OCI-LY1 (cell line): ENCODE measurements at regions not wholly inside any gene's neighbourhood (a gene's known extent, or its start where the extent isn't known, plus 50 kb on each side); places are given as distances from the start of the nearest gene placed in this dataset.

Experiments
- H2AFZ ChIP-seq: fragments of 200-600 bp; sonication (generic), shearing (Covaris generic); 2 replicates; pipeline ENCODE4 v1.6.0; 2014; ENCODE audit warnings: antibody characterized with exemption, mild to moderate bottlenecking, low read length
- H3F3A ChIP-seq: fragments of 200-600 bp; sonication (generic), shearing (Covaris generic); 2 replicates; pipeline ENCODE4 v1.6.0; 2014; ENCODE audit warnings: mild to moderate bottlenecking, antibody characterized with exemption, low read length, moderate library complexity; ENCODE audit not compliant: insufficient read depth
- H3K27ac ChIP-seq: fragments of 200-600 bp; sonication (generic); 2 replicates; pipeline ENCODE4 v1.5.1; 2014; ENCODE audit warnings: low read length, mixed run types, mild to moderate bottlenecking, low read depth; ENCODE audit not compliant: poor library complexity, severe bottlenecking
- H3K27me3 ChIP-seq: fragments of 200-600 bp; sonication (generic); 2 replicates; pipeline ENCODE4 v1.6.0; 2014; ENCODE audit warnings: antibody characterized with exemption, mild to moderate bottlenecking, low read length, moderate library complexity; ENCODE audit not compliant: insufficient read depth
- H3K36me3 ChIP-seq: fragments of 200-600 bp; sonication (generic); 2 replicates; pipeline ENCODE4 v1.6.1; 2014; ENCODE audit warnings: mild to moderate bottlenecking, antibody characterized with exemption, low read length, moderate library complexity, mixed read lengths; ENCODE audit not compliant: insufficient read depth
- H3K4me1 ChIP-seq: fragments of 200-600 bp; sonication (generic); 2 replicates; pipeline ENCODE4 v1.5.1; 2014; ENCODE audit warnings: mild to moderate bottlenecking, low read length, moderate library complexity; ENCODE audit not compliant: insufficient read depth, severe bottlenecking
- H3K4me2 ChIP-seq: fragments of 200-600 bp; sonication (generic), shearing (Covaris generic); 2 replicates; pipeline ENCODE4 v1.6.1; 2014; ENCODE audit warnings: low read length
- H3K4me3 ChIP-seq: fragments of 200-600 bp; sonication (generic); 2 replicates; pipeline ENCODE4 v1.5.1; 2014; ENCODE audit warnings: low read length, low read depth, mild to moderate bottlenecking, mixed read lengths; ENCODE audit not compliant: poor library complexity, severe bottlenecking
- H3K79me2 ChIP-seq: fragments of 200-600 bp; shearing (Covaris generic); 2 replicates; pipeline ENCODE4 v1.6.1; 2016; ENCODE audit warnings: mixed run types, low read length, mixed read lengths; ENCODE audit not compliant: insufficient read depth
- H3K9ac ChIP-seq: fragments of 200-600 bp; sonication (generic), shearing (Covaris generic); 2 replicates; pipeline ENCODE4 v1.6.1; 2014; ENCODE audit warnings: mild to moderate bottlenecking, low read length, mixed read lengths
- H3K9me2 ChIP-seq: fragments of 200-600 bp; sonication (generic), shearing (Covaris generic); 2 replicates; pipeline ENCODE4 v1.6.1; 2014; ENCODE audit warnings: low read depth, mild to moderate bottlenecking, low read length, mixed read lengths
- H3K9me3 ChIP-seq: fragments of 200-600 bp; shearing (Covaris generic); 2 replicates; pipeline ENCODE4 v1.6.1; 2014; ENCODE audit warnings: low read length, mixed read lengths
- H4K20me1 ChIP-seq: fragments of 200-600 bp; sonication (generic), shearing (Covaris generic); 2 replicates; pipeline ENCODE4 v1.6.0; 2016; ENCODE audit warnings: mild to moderate bottlenecking, low read length; ENCODE audit not compliant: insufficient read depth
- CTCF ChIP-seq: fragments of 200-600 bp; sonication (generic), shearing (Covaris generic); IDR thresholded peaks from 2 replicates; pipeline ENCODE4 v1.5.1; 2017; ENCODE audit warnings: mild to moderate bottlenecking, antibody characterized with exemption, low read length, moderate library complexity, mixed read lengths
- EZH2 ChIP-seq: fragments of 200-600 bp; sonication (generic), shearing (Covaris generic); IDR thresholded peaks from 2 replicates; pipeline ENCODE4 v1.8.0; 2017; ENCODE audit warnings: borderline replicate concordance, mixed run types, mild to moderate bottlenecking, antibody characterized with exemption, low read length, moderate library complexity, mixed read lengths

DNA sequence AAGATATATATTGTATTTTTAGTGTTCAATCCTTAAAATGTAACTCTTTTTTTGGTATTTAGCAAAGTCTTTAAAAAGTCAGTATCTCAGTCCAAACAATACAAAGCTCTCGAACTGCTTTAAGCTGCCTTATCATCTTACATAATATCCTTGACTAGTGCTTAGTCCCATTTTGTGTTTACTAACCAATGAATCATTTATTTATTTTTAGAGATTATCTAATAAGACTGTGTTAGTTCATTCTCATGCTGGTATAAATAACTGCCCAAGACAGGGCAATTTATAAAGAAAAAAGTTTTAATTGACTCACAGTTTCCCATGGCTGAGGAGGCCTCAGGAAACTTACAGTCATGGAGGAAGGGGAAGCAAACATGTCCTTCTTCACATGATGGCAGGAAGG lies 248.3 kb upstream of the KYNU start:
- no peaks in the 10 kb centered on the region for H4K20me1 ChIP-seq
- no peaks in the 10 kb centered on the region for H3K36me3 ChIP-seq
- no peaks in the 10 kb centered on the region for H3F3A ChIP-seq
- no peak for TF ChIP-seq CTCF
- TF ChIP-seq EZH2: no peak
- no peak overlapping the region for H2AFZ ChIP-seq
- H3K27me3 ChIP-seq: no peaks in the 10 kb centered on the region
- no peak overlapping the region for H3K9ac ChIP-seq
- no peaks in the 10 kb centered on the region for H3K79me2 ChIP-seq
- no peaks in the 10 kb centered on the region for H3K9me3 ChIP-seq
- no peaks in the 10 kb centered on the region for H3K4me1 ChIP-seq
- no peak overlapping the region for H3K27ac ChIP-seq
- no peaks in the 10 kb centered on the region for H3K9me2 ChIP-seq
- no peak overlapping the region for H3K4me2 ChIP-seq
- H3K4me3 ChIP-seq: no peak overlapping the region

DNA sequence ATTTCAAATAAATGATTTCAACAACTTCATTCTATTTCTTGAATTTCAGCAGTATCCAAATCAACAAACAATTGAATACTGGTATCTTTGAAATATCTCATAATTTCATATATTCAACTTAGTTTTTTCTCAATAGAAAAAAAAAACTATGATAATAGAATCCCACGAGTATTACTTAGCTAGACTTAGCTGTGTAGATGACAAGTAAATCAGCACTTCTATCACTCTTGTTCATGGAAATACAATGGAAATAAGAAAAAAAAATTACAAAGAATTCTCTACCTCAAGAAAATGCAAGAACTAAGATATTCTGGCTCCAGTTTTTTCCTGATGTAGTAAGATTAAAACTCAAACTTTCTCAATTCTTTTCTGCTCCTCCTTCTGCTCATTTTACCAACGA lies 256.2 kb upstream of the KYNU start:
- no peak overlapping the region for H3K9ac ChIP-seq
- no peaks in the 10 kb centered on the region for H3K79me2 ChIP-seq
- no peaks in the 10 kb centered on the region for H3K9me2 ChIP-seq
- no peaks in the 10 kb centered on the region for H3K27me3 ChIP-seq
- no peaks in the 10 kb centered on the region for H3K4me1 ChIP-seq
- H2AFZ ChIP-seq: no peak overlapping the region
- H3K9me3 ChIP-seq: no peaks in the 10 kb centered on the region
- no peak for TF ChIP-seq CTCF
- no peak for TF ChIP-seq EZH2
- no peak overlapping the region for H3K4me3 ChIP-seq
- H3K36me3 ChIP-seq: no peaks in the 10 kb centered on the region
- H3K27ac ChIP-seq: no peak overlapping the region
- no peaks in the 10 kb centered on the region for H4K20me1 ChIP-seq
- H3F3A ChIP-seq: no peaks in the 10 kb centered on the region
- H3K4me2 ChIP-seq: no peak overlapping the region

- Histone ChIP-seq H3K79me2 (no peaks in the 10 kb centered on the region), H3K9ac (no peak overlapping the region), H3K27me3 (no peaks in the 10 kb centered on the region), H3F3A (no peaks in the 10 kb centered on the region), H3K4me2 (no peak overlapping the region), H3K4me1 (no peaks in the 10 kb centered on the region), H3K27ac (no peak overlapping the region), H3K4me3 (no peak overlapping the region), H3K36me3 (no peaks in the 10 kb centered on the region), H2AFZ (no peak overlapping the region), H3K9me3 (no peaks in the 10 kb centered on the region), H4K20me1 (no peaks in the 10 kb centered on the region), H3K9me2 (no peaks in the 10 kb centered on the region)
- no peak for TF ChIP-seq CTCF
- no peak for TF ChIP-seq EZH2
Measured at GRCh38 chr2:142617461-142617860, 260.0 kb upstream of the KYNU start.
